Spinal cord (tissue), 9 donors: ENCODE measurements at regions not wholly inside any gene's neighbourhood (a gene's known extent, or its start where the extent isn't known, plus 50 kb on each side); places are given as distances from the start of the nearest gene placed in this dataset.
A peak's percentile ranks its signal among the peaks of the same experiment; 100 is the strongest.
"Not testable (repeated sequence)": the region's sequence is repeated elsewhere in the genome, so short reads cannot be mapped to it uniquely, and the experiment has no call there.

Experiments used
- DNase-seq, 6 donors: peaks; one replicate each; pipeline versions ENCODE4 v3.0.0 to v3.0.0-alpha.2; 2013 to 2015; ENCODE audit warnings: low spot score in 6 of 6, low read depth in 4 of 6
- H3K27ac ChIP-seq: one replicate; pipeline ENCODE4 v1.5.1; 2013; ENCODE audit warnings: low read depth, low read length, control low read depth
- H3K27me3 ChIP-seq: one replicate; pipeline ENCODE4 v1.6.1; 2013; ENCODE audit warnings: low read length; ENCODE audit not compliant: control insufficient read depth, insufficient read depth
- H3K36me3 ChIP-seq: one replicate; pipeline ENCODE4 v1.6.1; 2013; ENCODE audit warnings: low read length; ENCODE audit not compliant: control insufficient read depth, insufficient read depth
- H3K4me1 ChIP-seq: one replicate; pipeline ENCODE4 v1.6.1; 2013; ENCODE audit warnings: low read length; ENCODE audit not compliant: control insufficient read depth, insufficient read depth
- H3K4me3 ChIP-seq: one replicate; pipeline ENCODE4 v1.5.1; 2013; ENCODE audit warnings: low read depth, low read length, control low read depth
- H3K9me3 ChIP-seq: one replicate; pipeline ENCODE4 v1.6.1; 2013; ENCODE audit warnings: low read length; ENCODE audit not compliant: control insufficient read depth, insufficient read depth
- WGBS: methylation state at CpG from one replicate; pipeline ENCODE4 v1.1.5; 2013; ENCODE audit warnings: missing lambda C conversion rate; ENCODE audit not compliant: insufficient coverage; 5-methylcytosine and 5-hydroxymethylcytosine counted together
- donor health status: healthy.

DNA sequence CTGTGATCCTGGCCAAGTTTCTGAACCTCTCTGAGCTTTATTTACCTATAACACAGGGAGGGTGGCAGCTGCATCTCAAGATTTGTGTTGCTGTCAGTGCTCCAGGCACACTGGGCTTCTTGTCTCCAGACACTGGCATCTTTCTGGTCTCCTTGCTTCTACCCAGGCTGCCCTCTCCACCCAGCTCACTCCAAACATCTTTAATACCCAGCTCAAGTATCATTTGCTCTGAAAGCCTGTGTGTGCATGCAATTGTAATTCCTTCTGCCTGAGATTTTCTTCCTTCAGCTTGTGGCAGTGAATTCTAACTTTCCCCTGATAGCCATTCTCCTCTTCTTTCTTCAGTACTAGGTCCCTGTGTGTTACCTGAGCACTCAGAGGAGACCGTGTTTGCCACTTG, 50.7 kb upstream of the USP7 start:
- WGBS, result 100% methylated on average over 1 of the region's 1 CpG

DNA sequence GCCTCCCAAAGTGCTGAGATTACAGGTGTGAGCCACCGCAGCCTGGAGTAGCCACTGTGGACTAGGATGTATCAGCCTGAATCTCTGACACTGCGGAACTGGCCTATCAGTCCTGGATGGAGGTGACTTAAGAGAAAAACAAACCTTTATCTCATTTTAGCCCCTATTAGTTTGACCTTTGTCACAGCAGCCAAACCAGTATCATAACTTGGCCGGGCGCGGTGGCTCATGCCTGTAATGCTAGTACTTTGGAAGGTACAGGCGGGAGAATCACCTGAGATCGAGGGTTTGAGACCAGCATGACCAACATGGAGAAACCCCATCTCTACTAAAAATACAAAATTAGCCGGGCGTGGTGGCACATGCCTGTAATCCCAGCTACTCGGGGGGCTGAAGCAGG, 51.8 kb upstream of the USP7 start:
- WGBS, result 100% methylated on average over 2 of the region's 10 CpGs
- peaks cover 6% of the 10 kb centered on the region for H3K9me3 ChIP-seq
- no peak for DNase-seq
- H3K27me3 ChIP-seq, result peaks cover 4% of the 10 kb centered on the region
- peaks cover 6% of the 10 kb centered on the region for H3K4me1 ChIP-seq
- H3K36me3 ChIP-seq, result no peaks in the 10 kb centered on the region
- H3K27ac ChIP-seq, result no peak overlapping the region
- no peak overlapping the region for H3K4me3 ChIP-seq

More for the DNA sequence above, 50.7 kb upstream of the USP7 start:
- H3K4me1 ChIP-seq, result peaks cover 6% of the 10 kb centered on the region
- peaks cover 6% of the 10 kb centered on the region for H3K9me3 ChIP-seq
- peaks cover 4% of the 10 kb centered on the region for H3K27me3 ChIP-seq
- no peaks in the 10 kb centered on the region for H3K36me3 ChIP-seq
- no peak for DNase-seq
- H3K4me3 ChIP-seq, result no peak overlapping the region
- H3K27ac ChIP-seq, result no peak overlapping the region

DNA sequence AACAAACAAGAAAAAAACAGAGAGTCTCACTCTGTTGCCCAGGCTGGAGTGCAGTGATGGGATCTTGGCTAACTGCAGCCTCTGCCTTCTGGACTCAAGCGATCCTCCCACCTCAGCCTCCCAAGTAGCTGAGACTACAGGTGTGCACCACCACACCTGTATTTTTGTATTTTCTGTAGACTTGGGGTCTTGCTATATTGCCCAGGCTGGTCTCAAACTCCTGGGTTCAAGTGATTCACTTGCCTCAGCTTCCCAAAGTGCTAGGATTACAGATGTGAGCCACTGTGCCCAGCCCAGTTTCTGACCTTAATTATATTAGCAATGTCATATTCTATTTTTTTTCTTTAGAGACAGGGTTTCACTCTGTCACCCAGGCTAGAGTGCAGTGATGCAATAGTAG, 52.3 kb upstream of the USP7 start:
- not testable (repeated sequence) for H3K36me3 ChIP-seq, DNase-seq, H3K27me3 ChIP-seq, H3K27ac ChIP-seq, H3K4me3 ChIP-seq, H3K9me3 ChIP-seq, H3K4me1 ChIP-seq
- WGBS, result no CpG with 5 or more reads among the region's 1 CpG

DNA sequence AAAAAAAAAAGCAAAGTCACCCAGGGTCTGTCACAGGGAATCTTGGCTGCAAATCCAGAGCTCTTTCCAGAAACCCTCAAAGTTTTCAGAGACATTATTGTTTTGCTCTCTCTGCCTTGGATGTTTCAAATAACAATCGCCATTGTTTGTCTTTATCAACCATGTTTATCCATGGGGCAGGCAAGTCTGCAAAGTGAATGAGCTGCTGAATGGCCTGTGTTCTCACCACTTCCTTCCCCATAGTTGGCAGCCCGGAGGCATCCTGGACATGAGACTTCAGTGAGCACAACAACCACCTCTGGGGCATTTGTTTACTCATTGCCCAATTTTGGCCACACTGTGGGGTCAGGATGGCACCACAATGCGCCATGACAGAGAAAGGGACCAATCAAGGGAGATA, 53.1 kb upstream of the USP7 start:
- no peak overlapping the region for H3K4me3 ChIP-seq
- no peaks in the 10 kb centered on the region for H3K36me3 ChIP-seq
- no peak overlapping the region for H3K27ac ChIP-seq
- no peak for DNase-seq
- H3K27me3 ChIP-seq, result peaks cover 4% of the 10 kb centered on the region
- peaks cover 6% of the 10 kb centered on the region for H3K9me3 ChIP-seq
- WGBS, result 87% methylated on average over 2 of the region's 3 CpGs
- H3K4me1 ChIP-seq, result peaks cover 6% of the 10 kb centered on the region

DNA sequence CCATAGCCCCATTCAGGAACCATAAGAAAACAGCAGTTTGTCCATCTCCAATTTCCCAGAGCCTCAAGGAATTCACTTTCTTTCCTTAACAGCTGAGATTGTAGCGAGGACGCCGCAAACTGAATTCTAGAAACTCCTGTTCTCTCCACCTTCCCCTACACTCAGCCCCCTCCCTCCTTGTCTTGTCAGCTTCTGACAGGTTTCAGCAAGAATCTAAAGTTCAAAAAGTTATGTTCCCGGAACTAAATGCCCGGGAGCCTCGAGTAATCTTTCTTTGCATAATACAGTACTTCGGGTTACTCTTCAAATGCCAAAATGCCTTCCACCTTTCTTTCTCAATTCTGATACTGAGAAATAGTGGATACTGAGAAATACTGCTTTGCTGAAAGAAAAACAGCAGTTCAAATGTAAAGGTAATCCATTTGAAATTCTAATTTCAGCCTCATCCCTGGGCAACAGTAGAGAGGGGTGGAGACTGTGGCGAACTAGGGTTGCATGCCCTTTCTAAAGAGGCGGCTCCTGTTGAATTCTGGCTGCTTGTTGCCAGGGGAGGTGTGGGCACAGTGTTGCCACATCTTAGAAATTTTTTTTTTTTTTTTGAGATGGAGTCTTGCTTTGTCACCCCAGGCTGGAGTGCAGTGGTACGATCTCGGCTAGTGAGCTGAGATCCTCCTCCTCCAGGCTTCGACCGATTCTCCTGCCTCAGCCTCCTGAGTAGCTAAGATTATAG, 63.5 kb upstream of the USP7 start:
- WGBS, result 87% methylated on average over 7 of the region's 13 CpGs
- Histone ChIP-seq H3K27ac (no peak overlapping the region), H3K36me3 (no peaks in the 10 kb centered on the region), H3K9me3 (no peaks in the 10 kb centered on the region), H3K27me3 (no peaks in the 10 kb centered on the region), H3K4me3 (no peak overlapping the region), H3K4me1 (no peaks in the 10 kb centered on the region)
- DNase-seq, result no peak

DNA sequence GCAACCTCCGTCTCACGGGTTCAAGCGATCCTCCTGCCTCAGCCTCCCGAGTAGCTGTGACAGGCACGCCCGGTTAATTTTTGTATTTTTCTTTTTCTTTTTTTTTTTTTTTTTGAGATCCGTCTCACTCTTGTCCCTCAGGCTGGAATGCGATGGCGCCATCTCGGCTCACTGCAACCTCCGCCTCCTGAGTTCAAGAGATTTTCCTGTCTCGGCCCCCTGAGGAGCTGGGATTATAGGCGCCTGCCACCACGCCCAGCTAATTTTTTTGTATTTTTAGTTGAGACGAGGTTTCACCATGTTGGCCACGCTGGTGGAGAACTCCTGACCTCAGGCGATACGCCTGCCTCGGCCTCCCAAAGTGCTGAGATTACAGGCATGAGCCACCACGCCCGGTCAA, 63.0 kb upstream of the HAPSTR1 start:
- DNase-seq, H3K4me3 ChIP-seq, H3K27ac ChIP-seq, H3K27me3 ChIP-seq, H3K4me1 ChIP-seq, H3K9me3 ChIP-seq, H3K36me3 ChIP-seq: not testable (repeated sequence)
- 94% methylated on average over 20 of the region's 21 CpGs for WGBS

DNA sequence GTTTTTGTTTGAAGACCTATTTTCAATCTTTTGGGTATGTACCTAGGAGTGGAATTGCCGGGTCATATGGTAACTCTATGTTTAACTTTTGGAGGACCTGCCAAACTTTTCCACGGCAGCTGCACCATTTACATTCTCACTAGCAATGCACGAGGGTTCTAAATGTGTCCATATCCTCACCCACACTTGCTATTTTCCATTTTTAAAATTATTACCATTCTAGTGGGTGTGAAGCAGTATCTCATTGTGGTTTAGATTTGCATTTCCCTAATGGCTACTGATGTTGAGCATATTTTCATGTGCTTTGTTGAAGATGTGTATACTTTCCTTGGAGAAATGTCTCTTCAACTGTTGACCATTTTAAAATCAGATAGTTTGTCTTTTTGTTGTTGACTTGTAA, 60.3 kb upstream of the HAPSTR1 start:
- Histone ChIP-seq H3K27ac (no peak overlapping the region), H3K36me3 (no peaks in the 10 kb centered on the region), H3K9me3 (no peaks in the 10 kb centered on the region), H3K4me1 (no peaks in the 10 kb centered on the region), H3K4me3 (no peak overlapping the region), H3K27me3 (no peaks in the 10 kb centered on the region)
- no peak for DNase-seq
- no CpG with 5 or more reads among the region's 3 CpGs for WGBS

DNA sequence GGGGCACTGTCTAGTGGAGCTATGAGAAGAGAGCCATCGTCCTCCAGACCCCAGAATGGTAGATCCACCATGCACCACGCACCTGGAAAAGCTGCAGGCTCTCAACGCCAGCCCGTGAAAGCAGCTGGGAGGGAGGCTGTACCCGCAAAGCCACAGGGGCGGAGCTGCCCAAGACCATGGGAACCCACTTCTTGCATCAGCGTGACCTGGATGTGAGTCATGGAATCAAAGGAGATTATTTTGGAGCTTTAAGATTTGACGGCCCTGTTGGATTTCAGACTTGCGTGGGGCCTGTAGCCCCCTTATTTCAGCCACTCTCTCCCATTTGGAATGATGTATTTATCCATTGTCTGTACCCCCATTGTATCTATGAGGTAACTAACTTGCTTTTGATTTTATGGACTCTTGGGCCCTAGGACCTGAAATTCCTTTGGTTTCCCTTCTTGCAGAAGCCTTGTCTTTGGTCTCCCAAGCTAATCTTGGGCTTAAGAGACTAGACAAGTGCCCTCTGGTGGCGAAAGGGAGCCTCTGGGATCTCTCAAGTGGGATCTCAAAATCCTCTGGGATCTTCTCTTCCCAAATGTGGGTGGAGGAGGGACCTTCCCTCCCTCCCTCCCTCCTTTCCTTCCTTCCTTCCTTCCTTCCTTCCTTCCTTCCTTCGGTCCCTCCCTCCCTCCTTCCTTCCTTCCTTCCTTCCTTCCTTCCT, 58.2 kb upstream of the HAPSTR1 start:
- Histone ChIP-seq H3K27ac (no peak overlapping the region), H3K4me1 (no peaks in the 10 kb centered on the region), H3K9me3 (no peaks in the 10 kb centered on the region), H3K27me3 (no peaks in the 10 kb centered on the region), H3K4me3 (no peak overlapping the region), H3K36me3 (no peaks in the 10 kb centered on the region)
- DNase-seq, result peak in 2 of 6 donors; percentile 23 to 48
- 98% methylated on average over 7 of the region's 11 CpGs for WGBS

DNA sequence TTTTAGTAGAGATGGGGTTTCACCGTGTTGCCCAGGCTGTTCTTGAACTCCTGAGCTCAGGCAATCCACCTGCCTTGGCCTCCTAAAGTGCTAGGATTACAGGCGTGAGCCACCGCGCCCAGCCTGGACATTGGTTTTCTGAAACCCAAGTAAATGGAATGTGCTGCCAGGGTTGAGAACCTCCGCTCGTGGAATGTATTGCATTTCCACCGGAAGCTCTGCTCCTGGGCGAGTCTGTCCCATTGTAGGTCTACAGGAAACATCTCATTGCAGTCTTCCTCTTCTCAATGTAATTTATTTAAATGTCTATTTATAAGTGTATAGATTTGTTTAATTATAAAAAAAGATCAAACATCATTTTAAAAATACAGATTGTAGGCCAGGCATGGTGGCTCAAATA, 57.4 kb upstream of the HAPSTR1 start:
- WGBS, result 100% methylated on average over 6 of the region's 8 CpGs
- Histone ChIP-seq H3K4me1 (no peaks in the 10 kb centered on the region), H3K9me3 (no peaks in the 10 kb centered on the region), H3K27me3 (no peaks in the 10 kb centered on the region), H3K36me3 (no peaks in the 10 kb centered on the region), H3K27ac (no peak overlapping the region), H3K4me3 (no peak overlapping the region)
- DNase-seq, result no peak

DNA sequence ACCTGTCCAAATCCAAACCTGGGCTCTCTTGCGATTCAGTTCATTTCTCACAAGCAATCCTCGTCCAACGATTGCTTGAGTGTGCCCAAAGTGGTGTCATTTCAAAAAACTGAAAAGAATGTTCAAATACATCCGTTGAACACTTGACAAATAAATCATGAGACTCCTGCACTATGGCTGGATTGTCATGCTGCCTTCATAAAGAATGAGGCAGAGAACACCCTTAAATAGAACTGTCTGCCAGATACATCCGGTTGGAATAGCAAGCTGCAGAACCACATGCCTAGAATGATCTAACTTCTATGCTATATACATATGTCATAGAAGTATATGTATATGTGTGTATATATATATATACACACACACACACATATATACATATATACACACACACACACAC, 55.4 kb upstream of the HAPSTR1 start:
- no peak overlapping the region for H3K4me3 ChIP-seq
- no peaks in the 10 kb centered on the region for H3K27me3 ChIP-seq
- 92% methylated on average over 3 of the region's 5 CpGs for WGBS
- no peaks in the 10 kb centered on the region for H3K4me1 ChIP-seq
- H3K36me3 ChIP-seq, result no peaks in the 10 kb centered on the region
- DNase-seq, result peak in 1 of 6 donors; percentile 51
- no peaks in the 10 kb centered on the region for H3K9me3 ChIP-seq
- H3K27ac ChIP-seq, result no peak overlapping the region
